ENCODE measurements at regions not wholly inside any gene's neighbourhood (a gene's known extent, or its start where the extent isn't known, plus 50 kb on each side); places are given as distances from the start of the nearest gene placed in this dataset.

DNA sequence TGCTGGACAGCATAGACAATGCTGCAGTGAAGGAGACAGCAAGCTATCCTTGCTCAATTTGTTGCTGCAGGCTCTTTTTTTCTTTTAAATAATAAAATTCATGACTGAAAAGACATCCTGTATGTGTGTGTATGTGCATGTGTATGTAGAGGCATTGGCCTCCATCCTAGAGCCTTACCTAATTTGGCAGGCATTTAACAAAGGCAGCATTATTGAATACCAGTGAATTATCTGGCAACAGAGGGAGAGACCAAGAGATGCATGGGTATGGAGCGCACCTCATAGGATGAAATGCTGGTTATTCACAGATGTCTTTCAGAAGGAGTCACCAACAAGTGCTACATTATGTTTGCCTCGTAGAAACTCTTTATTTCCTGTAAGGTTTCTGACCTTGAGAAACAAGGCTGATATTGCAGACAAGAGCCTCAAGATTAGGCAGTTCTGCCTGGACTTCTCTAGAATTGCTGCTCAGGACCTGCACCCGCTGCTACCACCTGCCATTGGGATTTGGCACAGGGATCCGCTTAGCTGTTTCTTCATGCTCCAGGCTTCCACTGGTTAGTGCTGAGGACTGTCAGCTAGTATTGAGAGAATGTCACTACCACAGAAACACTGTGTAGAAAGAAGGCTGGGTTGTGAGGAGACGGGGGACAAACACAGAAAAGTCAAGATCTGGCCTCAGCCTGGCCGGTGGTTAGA, 247.7 kb upstream of the RFX3 start:
- Histone ChIP-seq H3K9ac (ENCODE audit: low read depth, low read length) (no peak overlapping the region), H3K27me3 (ENCODE audit: insufficient read depth, low read length) (no peaks in the 10 kb centered on the region), H3K36me3 (ENCODE audit: insufficient read depth, low read depth, low read length) (no peaks in the 10 kb centered on the region), H3K4me3 (ENCODE audit: low read length) (no peak overlapping the region), H3K9me3 (ENCODE audit: insufficient read depth, low read depth, low read length) (no peaks in the 10 kb centered on the region), H3K27ac (ENCODE audit: low read length) (no peak overlapping the region), H3K4me1 (ENCODE audit: insufficient read depth, low read length) (no peaks in the 10 kb centered on the region)

DNA sequence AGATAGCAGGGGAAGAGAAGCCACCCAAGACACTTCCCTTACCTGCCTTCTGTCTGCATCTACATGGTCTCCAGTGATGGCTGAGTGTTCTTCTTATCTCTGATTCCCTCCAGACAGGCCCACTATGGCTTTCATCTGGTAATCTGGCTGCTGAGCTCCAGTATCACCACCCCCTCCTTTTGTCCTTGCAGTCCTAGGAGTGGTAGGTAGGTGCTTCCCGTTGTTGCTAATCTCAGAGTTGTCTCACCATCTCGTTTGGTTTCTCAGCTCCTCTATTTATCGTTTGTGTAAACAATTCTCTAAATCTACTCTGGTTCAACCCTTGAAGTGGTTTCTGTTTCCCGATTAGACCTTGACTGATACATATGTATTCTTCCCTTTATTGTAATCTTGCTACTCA, 243.8 kb upstream of the RFX3 start:
- Histone ChIP-seq H3K36me3 (ENCODE audit: insufficient read depth, low read depth, low read length) (no peaks in the 10 kb centered on the region), H3K9me3 (ENCODE audit: insufficient read depth, low read depth, low read length) (no peaks in the 10 kb centered on the region), H3K27ac (ENCODE audit: low read length) (no peak overlapping the region)

DNA sequence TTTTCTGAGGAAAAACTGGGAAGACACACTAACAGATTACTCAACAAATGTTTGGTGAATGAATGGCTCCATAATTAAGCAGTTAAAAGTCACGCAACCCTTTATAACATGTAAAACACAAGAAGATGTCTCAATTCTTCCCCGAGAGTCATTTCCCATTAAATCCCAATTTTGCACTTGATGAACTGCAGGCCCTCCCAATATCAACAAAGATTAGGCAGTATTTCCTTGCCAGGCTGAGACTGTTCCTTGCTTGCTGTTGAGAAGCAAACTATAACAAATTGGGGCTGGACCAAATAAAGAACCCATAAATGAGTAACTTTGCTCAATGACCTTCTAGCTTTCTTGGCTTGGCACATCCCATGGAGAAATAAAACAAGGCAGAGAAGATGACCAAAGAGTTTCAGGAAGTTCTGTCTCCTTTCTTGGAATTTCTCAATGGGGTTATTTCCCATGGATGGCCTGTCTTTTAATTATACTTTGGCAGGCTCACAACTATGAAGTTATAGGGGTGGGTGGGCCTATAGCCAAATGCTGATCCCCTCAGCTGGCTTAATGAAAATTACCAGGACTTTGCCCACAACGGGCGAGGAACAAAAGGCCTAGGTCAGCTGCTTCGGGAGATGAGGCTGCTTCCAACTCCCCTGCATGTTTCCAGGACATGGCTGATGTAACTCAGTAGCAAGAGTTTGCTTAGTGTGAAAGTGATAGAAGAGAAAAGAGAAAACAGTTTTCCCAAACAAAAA, 243.1 kb upstream of the RFX3 start:
- Histone ChIP-seq H3K4me1 (ENCODE audit: insufficient read depth, low read length) (no peaks in the 10 kb centered on the region), H3K27ac (ENCODE audit: low read length) (no peak overlapping the region), H3K9me3 (ENCODE audit: insufficient read depth, low read depth, low read length) (no peaks in the 10 kb centered on the region), H3K9ac (ENCODE audit: low read depth, low read length) (no peak overlapping the region), H3K4me3 (ENCODE audit: low read length) (no peak overlapping the region), H3K27me3 (ENCODE audit: insufficient read depth, low read length) (no peaks in the 10 kb centered on the region), H3K36me3 (ENCODE audit: insufficient read depth, low read depth, low read length) (no peaks in the 10 kb centered on the region)

More for the DNA sequence above, 243.8 kb upstream of the RFX3 start:
- Histone ChIP-seq H3K4me3 (ENCODE audit: low read length) (no peak overlapping the region), H3K4me1 (ENCODE audit: insufficient read depth, low read length) (no peaks in the 10 kb centered on the region), H3K27me3 (ENCODE audit: insufficient read depth, low read length) (no peaks in the 10 kb centered on the region), H3K9ac (ENCODE audit: low read depth, low read length) (no peak overlapping the region)

- Histone ChIP-seq H3K4me1 (ENCODE audit: insufficient read depth, low read length) (no peaks in the 10 kb centered on the region), H3K4me3 (ENCODE audit: low read length) (no peak overlapping the region), H3K27ac (ENCODE audit: low read length) (no peak overlapping the region), H3K9ac (ENCODE audit: low read depth, low read length) (no peak overlapping the region), H3K36me3 (ENCODE audit: insufficient read depth, low read depth, low read length) (no peaks in the 10 kb centered on the region), H3K27me3 (ENCODE audit: insufficient read depth, low read length) (no peaks in the 10 kb centered on the region), H3K9me3 (ENCODE audit: insufficient read depth, low read depth, low read length) (no peaks in the 10 kb centered on the region)
Measured at GRCh38 chr9:3768286-3768685, 242.5 kb upstream of the RFX3 start.

- no peak overlapping the region for H3K9ac ChIP-seq (ENCODE audit: low read depth, low read length)
- no peaks in the 10 kb centered on the region for H3K27me3 ChIP-seq (ENCODE audit: insufficient read depth, low read length)
- H3K27ac ChIP-seq (ENCODE audit: low read length), result no peak overlapping the region
- no peaks in the 10 kb centered on the region for H3K4me1 ChIP-seq (ENCODE audit: insufficient read depth, low read length)
- no peaks in the 10 kb centered on the region for H3K36me3 ChIP-seq (ENCODE audit: insufficient read depth, low read depth, low read length)
- no peaks in the 10 kb centered on the region for H3K9me3 ChIP-seq (ENCODE audit: insufficient read depth, low read depth, low read length)
- no peak overlapping the region for H3K4me3 ChIP-seq (ENCODE audit: low read length)
Measured at GRCh38 chr9:3762076-3762475, 236.3 kb upstream of the RFX3 start.

DNA sequence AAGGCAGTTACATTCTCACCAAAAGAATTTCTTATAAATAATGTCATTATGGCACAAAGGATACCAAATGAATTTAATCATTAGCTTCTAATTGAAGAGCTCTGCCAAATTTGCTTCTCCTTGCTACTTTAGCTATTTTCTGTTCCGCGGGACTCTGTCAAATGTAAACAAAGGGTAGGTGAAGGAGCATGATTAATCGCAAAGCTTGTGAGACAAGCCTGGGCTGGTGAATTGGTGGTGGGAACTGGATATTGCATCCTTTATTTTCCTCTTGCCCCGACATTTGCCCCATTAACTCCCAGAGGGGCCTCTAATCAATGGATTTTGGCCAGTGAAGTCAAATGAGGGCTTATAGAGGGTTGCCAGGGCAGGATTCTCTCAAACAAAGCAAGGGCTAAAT, 234.2 kb upstream of the RFX3 start:
- no peak overlapping the region for H3K27ac ChIP-seq (ENCODE audit: low read length)
- H3K9me3 ChIP-seq (ENCODE audit: insufficient read depth, low read depth, low read length), result no peaks in the 10 kb centered on the region
- H3K4me3 ChIP-seq (ENCODE audit: low read length), result no peak overlapping the region
- H3K36me3 ChIP-seq (ENCODE audit: insufficient read depth, low read depth, low read length), result no peaks in the 10 kb centered on the region
- H3K27me3 ChIP-seq (ENCODE audit: insufficient read depth, low read length), result no peaks in the 10 kb centered on the region
- no peak overlapping the region for H3K9ac ChIP-seq (ENCODE audit: low read depth, low read length)
- H3K4me1 ChIP-seq (ENCODE audit: insufficient read depth, low read length), result no peaks in the 10 kb centered on the region

DNA sequence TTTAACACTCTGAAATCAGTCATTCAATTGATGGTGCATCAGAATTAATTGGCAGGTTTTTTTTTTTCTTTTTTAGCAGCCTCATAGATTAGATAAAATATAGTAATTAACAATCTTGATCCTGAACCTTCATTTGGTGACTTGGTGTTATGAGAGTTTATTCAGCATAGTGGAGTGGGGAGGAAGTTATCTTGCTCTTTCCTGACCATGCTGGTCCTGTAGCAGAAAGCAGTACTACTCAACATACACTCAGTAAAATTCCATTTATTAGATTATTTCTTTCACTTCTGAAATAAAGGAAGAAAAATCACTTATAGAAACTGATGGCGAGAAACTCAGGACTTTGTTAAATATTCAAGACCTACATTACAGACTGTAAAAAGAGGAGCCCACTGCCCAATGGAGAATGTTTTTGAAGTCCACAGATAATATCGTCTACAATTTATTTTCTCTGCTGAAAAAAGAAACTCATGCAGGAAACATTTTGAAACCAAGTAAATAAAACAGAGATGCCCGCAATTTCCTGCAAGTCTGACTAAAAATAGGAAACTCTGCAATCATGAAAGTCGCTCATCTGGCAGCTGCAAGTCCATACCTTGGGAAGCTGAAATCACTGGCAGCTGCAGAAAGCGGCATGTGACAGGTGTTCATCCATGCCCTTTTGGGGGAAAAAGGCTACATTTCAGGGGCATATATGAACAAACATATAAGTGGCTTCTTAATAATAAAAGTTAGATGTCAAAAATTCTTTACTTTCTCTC, 233.2 kb upstream of the RFX3 start:
- H3K36me3 ChIP-seq (ENCODE audit: insufficient read depth, low read depth, low read length), result no peaks in the 10 kb centered on the region
- no peak overlapping the region for H3K4me3 ChIP-seq (ENCODE audit: low read length)
- H3K9ac ChIP-seq (ENCODE audit: low read depth, low read length), result no peak overlapping the region
- H3K4me1 ChIP-seq (ENCODE audit: insufficient read depth, low read length), result no peaks in the 10 kb centered on the region
- no peaks in the 10 kb centered on the region for H3K9me3 ChIP-seq (ENCODE audit: insufficient read depth, low read depth, low read length)
- H3K27me3 ChIP-seq (ENCODE audit: insufficient read depth, low read length), result no peaks in the 10 kb centered on the region
- no peak overlapping the region for H3K27ac ChIP-seq (ENCODE audit: low read length)

GRCh38 chr9:3756071-3756470, 230.3 kb upstream of the RFX3 start:
- Histone ChIP-seq H3K9me3 (ENCODE audit: insufficient read depth, low read depth, low read length) (no peaks in the 10 kb centered on the region), H3K36me3 (ENCODE audit: insufficient read depth, low read depth, low read length) (no peaks in the 10 kb centered on the region), H3K27me3 (ENCODE audit: insufficient read depth, low read length) (no peaks in the 10 kb centered on the region), H3K4me1 (ENCODE audit: insufficient read depth, low read length) (peaks cover 9% of the 10 kb centered on the region), H3K9ac (ENCODE audit: low read depth, low read length) (no peak overlapping the region), H3K27ac (ENCODE audit: low read length) (no peak overlapping the region), H3K4me3 (ENCODE audit: low read length) (no peak overlapping the region)

- Histone ChIP-seq H3K27ac (ENCODE audit: low read length) (no peak overlapping the region), H3K9ac (ENCODE audit: low read depth, low read length) (no peak overlapping the region), H3K4me3 (ENCODE audit: low read length) (no peak overlapping the region), H3K36me3 (ENCODE audit: insufficient read depth, low read depth, low read length) (no peaks in the 10 kb centered on the region), H3K4me1 (ENCODE audit: insufficient read depth, low read length) (peaks cover 13% of the 10 kb centered on the region), H3K27me3 (ENCODE audit: insufficient read depth, low read length) (no peaks in the 10 kb centered on the region), H3K9me3 (ENCODE audit: insufficient read depth, low read depth, low read length) (no peaks in the 10 kb centered on the region)
Measured at GRCh38 chr9:3751125-3751758, 225.4 kb upstream of the RFX3 start.

DNA sequence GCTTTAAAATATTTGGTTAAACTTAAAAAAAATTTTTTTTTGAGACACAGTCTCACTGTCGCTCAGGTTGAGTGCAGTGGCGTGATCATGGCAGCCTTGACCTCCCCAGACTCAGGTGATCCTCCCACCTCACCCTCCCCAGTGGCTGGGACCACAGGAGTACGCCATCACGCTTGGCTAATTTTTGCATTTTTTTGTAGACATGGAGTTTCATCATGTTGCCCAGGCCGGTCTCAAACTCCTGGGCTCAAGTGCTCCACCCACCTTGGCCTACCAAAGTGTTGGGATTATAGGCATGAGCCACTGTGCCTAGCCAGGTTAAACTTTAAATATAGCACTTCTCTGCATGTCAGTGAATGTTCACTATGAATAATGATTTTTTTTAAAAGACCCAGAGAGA, 224.5 kb upstream of the RFX3 start:
- Histone ChIP-seq H3K36me3 (ENCODE audit: insufficient read depth, low read depth, low read length) (no peaks in the 10 kb centered on the region), H3K27ac (ENCODE audit: low read length) (no peak overlapping the region), H3K9ac (ENCODE audit: low read depth, low read length) (no peak overlapping the region), H3K9me3 (ENCODE audit: insufficient read depth, low read depth, low read length) (no peaks in the 10 kb centered on the region), H3K27me3 (ENCODE audit: insufficient read depth, low read length) (no peaks in the 10 kb centered on the region), H3K4me1 (ENCODE audit: insufficient read depth, low read length) (peaks cover 13% of the 10 kb centered on the region), H3K4me3 (ENCODE audit: low read length) (no peak overlapping the region)

GRCh38 chr9:3746296-3747275, 220.8 kb upstream of the RFX3 start:
- Histone ChIP-seq H3K9me3 (ENCODE audit: insufficient read depth, low read depth, low read length) (no peaks in the 10 kb centered on the region), H3K27me3 (ENCODE audit: insufficient read depth, low read length) (no peaks in the 10 kb centered on the region), H3K4me3 (ENCODE audit: low read length) (no peak overlapping the region), H3K9ac (ENCODE audit: low read depth, low read length) (no peak overlapping the region), H3K4me1 (ENCODE audit: insufficient read depth, low read length) (peaks cover 25% of the 10 kb centered on the region), H3K36me3 (ENCODE audit: insufficient read depth, low read depth, low read length) (no peaks in the 10 kb centered on the region), H3K27ac (ENCODE audit: low read length) (no peak overlapping the region)
